HEK293T (cell line): ENCODE measurements at regions not wholly inside any gene's neighbourhood (a gene's known extent, or its start where the extent isn't known, plus 50 kb on each side); places are given as distances from the start of the nearest gene placed in this dataset.

Experiments used
- ARNT ChIP-seq: fragments of 450-650 bp; IDR thresholded peaks from 2 replicates; pipeline ENCODE4 v1.6.1; 2017; ENCODE audit warnings: mild to moderate bottlenecking
- ELF4 ChIP-seq: fragments of 450-650 bp; IDR thresholded peaks from 2 replicates; pipeline ENCODE4 v1.6.1; 2017; ENCODE audit warnings: antibody characterized with exemption
- FOXK2 ChIP-seq: fragments of 450-650 bp; IDR thresholded peaks from 2 replicates; pipeline ENCODE4 v1.6.1; 2016; ENCODE audit warnings: mild to moderate bottlenecking
- LEF1 ChIP-seq: fragments of 450-650 bp; IDR thresholded peaks from 2 replicates; pipeline ENCODE4 v1.6.1; 2017; ENCODE audit warnings: mild to moderate bottlenecking, borderline replicate concordance
- SP1 ChIP-seq: fragments of 450-650 bp; IDR thresholded peaks from 2 replicates; pipeline ENCODE4 v1.6.1; 2017
- SUZ12 ChIP-seq: fragments of 450-650 bp; IDR thresholded peaks from 2 replicates; pipeline ENCODE4 v1.6.1; 2016; ENCODE audit warnings: mild to moderate bottlenecking

- TF ChIP-seq SP1, result no peak
- TF ChIP-seq LEF1, result no peak
- TF ChIP-seq FOXK2, result no peak
- TF ChIP-seq SUZ12, result no peak
- TF ChIP-seq ARNT, result no peak
- TF ChIP-seq ELF4, result no peak
Measured at GRCh38 chr2:56133441-56133840, 50.3 kb upstream of the CCDC85A start.
